Skeletal muscle cell (primary cell): ENCODE measurements at regions not wholly inside any gene's neighbourhood (a gene's known extent, or its start where the extent isn't known, plus 50 kb on each side); places are given as distances from the start of the nearest gene placed in this dataset.
"Not testable (repeated sequence)": the region's sequence is repeated elsewhere in the genome, so short reads cannot be mapped to it uniquely, and the experiment has no call there.

ENCODE experiments used
- DNase-seq: peaks from one replicate; pipeline ENCODE4 v3.0.0-alpha.2; 2010; ENCODE audit warnings: low read depth
- H3K4me3 ChIP-seq: 2 replicates; pipeline ENCODE4 v1.5.1; 2011; ENCODE audit warnings: low read depth, mild to moderate bottlenecking, control low read depth, low read length, moderate library complexity

DNA sequence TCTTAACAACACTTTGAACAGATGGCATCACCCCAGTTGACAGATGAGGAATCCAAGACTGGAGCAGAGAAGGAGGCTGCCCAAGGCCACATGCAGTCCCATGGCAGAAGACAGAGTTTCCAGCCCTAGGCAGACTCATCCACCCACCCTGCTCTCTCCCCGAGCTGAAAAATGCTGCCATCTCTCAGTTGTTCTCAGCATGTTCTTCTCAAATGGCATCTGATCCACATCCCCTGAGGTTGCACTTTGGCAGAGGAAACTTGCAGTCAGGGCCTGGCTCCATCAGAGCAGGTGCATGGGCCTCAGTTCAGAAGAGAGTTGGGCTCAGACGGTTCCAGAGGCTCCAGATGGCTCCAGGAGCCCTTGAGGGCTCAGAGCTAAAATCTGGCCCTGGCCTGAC is 709.4 kb downstream of the MATN1 start:
- DNase-seq: no peak
- H3K4me3 ChIP-seq: no peak overlapping the region

DNA sequence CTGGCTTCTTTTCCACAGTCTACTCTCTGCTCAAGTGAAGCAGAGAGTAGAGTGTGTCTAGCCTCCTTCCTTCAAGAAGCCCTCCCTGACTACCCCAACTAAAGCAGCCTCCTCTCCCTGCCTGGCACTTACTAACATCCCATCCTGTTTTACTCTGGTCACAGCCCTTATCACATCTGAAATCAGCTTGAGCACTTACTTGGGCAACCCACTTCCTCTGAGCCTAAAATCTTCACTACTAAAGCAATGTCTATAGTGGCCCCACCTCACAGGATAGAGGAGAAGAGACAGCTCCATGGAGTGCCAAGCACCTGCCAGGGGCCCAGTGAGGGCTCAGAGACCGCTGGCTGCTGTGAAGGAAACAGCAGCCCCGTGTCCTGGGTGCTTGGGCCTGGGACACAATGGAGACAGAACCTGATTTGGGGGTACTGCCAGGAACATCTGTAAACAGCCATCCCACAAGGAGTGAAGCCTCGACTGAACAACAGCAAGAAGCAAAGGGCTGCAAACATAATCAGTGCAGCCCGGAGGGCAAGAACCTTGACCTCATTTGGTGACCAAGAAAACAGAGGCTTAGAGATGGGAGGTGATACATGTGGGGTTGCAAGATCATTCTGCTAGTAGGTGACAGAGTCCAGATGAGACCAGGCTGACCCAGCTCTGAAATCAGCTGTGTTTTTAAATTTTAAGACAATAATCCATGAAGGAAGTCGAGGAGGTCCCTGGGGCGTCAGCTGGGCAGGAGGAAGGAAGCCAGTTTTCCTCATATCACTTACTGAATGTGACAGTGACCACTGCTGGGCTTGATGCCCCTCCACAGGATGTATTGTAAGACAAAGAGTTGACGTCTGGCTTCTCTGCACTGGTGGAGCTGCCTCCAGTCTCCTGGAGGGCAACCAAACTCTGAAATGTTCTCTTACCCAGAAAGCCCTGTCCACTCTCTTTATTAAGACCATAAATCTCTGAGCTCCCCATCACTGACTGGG is 710.6 kb downstream of the MATN1 start:
- no peak for DNase-seq
- no peak overlapping the region for H3K4me3 ChIP-seq

DNA sequence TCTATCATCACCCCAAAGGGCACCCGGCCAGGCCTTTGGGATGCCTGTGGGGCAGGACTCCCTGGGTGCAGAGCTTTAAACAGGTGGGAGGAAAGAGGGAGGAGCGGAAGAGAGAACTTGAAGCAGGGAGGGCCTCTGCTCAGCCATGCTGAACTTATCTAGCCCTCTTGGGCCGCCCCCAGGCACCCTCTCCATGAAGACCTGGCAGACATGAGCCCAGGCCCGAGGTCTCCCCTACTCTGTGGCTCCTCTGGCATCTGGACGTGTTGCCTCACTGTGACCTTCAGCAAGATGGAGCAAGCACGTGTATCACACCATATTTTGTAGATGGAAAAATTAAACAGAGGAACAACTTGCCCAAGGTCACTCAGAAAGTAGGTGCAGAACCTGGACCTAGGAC is 711.4 kb downstream of the MATN1 start:
- H3K4me3 ChIP-seq: no peak overlapping the region
- no peak for DNase-seq

DNA sequence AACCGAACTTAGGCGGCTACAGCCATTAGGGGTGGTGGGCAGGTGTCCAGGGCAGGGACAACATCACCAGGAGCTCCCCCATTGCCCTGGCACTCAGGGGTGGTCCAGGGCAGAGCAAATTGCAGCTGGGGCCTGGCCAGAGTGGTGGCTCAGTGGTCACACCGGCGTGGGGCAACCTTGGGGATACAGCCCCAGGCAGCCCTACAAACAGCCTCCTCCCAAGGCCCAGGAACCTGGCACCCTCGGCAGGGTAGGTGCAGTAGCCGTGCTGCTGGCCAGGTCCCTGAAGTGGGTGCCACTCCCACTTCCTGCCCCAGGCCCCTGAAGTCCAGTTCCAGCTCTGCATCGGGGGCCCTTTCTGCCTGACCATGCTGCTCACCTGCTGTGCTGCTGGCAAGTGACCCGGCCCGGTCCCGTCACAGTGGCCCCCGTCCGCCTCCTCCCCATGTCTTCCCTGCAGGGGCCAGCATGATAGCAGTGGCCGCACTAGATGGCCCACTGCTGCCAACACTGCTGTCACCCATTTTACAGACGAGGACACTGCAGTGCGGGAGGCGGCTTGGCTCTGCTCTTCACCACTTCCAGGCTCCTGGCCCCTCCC is 712.8 kb downstream of the MATN1 start:
- DNase-seq: no peak
- H3K4me3 ChIP-seq: no peak overlapping the region

DNA sequence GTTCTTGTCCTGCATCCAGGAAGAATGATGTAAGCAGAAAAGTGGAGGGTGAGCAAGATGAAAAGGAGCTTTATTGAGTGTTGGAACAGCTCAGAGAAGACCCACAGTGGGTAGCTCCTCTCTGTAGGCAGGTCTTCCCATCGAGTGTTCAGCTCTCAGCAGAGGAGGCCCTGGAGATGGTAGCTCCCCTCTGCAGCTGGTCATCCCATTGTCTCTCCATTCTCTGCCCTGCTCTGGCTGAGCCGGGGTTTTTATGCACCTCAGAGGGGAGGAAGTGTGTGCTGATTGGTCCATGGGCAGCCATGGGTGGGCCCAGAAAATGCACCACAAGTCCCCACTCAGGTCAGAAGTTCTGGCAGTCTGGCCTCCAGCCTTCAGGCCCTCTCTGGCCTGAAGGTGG is 713.7 kb downstream of the MATN1 start:
- no peak overlapping the region for H3K4me3 ChIP-seq
- DNase-seq: no peak

DNA sequence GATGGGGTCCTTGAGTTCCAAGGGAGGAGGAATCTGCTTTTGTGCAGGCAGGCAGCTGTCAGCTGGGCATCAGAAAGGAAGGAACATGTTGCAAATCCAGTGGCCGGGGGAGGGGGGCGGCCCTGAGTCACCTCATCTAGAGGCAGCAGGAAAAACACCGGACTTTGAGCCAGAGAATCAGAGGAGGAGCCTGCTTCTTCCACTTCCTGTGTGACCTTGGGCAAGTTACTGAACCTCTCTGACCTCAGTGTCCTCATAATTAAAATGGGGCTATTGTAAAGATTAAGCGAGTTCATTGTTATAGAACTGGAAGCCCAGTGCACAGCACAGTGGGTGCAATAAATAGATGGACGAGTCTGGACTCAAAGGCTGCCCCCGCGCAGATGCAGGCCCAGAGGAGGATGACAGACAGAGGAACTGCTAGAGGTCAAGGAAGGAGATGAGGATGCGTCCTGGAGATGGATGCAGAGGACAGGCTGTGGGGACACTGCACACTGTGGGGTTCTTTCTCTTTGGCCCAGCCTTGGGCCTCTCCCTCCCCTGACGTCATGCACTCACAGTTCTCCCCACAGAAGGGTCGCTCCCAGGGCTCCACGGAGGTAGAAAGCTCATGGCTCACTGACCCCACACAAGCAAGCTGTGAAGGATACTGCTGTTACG is 714.3 kb downstream of the MATN1 start:
- no peak overlapping the region for H3K4me3 ChIP-seq
- no peak for DNase-seq

DNA sequence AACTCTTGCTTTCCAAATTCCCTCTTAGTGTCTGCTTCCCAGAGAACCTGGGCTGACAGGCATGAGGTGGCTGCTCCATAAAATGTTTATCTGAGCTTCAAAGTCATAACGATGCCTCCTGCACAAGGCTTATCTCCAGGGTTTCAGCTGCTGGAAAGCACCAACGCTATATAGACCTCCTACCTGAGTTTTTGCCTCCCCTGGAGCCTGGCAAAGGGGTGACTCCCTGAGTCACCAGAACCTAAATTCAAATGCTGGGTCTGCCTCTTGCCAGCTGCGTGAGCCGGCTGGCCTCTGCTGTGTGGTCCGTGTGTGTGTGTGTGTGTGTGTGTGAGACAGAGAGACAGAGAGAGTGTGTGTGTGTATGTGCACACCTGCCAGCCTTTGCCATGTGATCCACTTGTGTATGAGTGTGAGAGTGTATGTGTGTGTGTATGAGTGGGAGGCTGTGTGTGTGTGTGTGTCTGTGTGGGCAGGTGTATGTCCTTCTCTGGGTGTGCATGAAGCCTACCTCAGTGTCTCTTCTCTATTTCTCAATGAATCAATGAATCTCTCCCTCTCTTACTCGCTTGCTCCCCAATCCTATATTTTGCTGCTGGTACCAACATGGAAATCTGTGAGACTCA is 714.9 kb downstream of the MATN1 start:
- DNase-seq: no peak
- no peak overlapping the region for H3K4me3 ChIP-seq

DNA sequence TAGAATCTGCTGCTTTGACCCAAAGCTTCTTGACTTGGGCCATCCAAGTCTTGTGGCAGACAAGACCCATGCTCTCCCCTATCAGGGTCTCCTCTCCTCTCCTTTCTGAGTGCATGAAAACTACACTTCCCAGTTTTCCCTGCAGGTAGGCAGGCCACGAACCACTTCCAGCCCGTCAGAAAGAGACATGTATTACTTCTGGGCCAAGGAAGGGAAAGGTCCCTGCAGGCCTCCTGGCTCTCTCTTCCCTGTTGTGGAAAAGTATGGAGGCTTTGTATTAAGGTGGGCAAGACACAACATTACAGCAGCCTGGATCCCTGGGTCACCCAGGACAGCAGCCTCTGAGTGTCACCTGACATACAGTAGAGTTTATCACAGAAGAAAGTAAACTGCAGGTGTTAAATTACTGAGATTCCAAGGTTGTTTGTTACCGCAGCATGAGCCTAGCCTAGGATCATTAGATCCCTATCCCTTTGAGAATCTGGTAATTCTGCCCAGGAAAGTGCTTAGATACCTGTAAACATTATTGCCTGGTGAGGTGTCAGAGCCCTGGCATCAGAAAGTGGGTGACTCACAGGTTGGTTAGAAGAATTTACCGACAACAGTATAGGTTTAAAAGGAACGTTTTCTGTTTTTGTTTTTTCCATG is 717.3 kb downstream of the MATN1 start:
- DNase-seq: no peak
- no peak overlapping the region for H3K4me3 ChIP-seq

DNA sequence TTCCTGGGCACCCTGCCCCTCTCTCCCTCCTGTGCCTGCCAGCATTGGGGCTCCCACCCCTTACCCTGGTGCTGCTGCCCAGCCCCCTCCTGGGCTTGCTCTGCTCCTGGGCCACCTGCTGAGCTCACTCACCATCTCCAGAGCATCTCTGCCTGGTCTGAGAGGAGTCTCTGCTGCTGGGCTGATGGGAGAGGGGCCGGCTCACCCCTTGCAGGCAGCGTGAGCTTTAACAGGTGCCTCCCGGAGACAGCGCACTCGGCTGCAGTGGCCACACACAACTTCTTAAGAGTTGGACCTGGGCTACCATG is 721.7 kb downstream of the MATN1 start:
- no peak overlapping the region for H3K4me3 ChIP-seq
- DNase-seq: no peak

DNA sequence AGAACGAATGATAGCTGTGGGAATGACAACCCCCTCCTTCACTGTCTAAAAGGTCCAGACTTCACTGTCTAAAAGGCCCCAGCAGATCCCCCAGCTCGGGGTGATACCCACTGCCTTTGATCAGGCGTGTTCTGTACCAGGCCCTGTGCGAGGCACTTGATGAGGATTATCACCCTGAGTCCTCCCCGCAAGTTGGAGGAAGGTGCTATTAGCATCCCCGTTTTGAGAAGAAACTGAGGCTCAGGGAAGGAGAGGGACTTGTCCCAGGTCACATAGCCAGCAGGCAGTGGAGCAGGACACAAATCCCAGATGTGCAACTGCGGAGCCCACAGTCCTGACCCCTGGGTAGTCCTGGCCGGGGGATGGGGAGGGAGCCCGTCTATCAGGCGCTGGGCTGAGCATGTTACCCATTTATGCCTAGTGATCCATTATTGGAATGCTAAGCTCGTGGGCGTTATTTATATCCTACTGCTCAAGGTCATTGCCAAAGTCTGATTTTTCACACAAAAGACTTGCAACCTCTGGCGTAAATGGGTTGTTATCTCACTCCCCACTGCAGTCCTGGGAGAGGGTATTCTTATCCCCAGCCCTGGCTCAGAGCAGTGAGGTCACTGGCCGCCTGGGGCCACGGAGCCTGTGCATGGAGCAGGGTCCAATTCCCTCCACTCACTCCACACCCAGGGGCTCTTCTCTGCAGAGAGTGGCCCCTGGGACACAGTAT is 722.2 kb downstream of the MATN1 start:
- no peak for DNase-seq
- H3K4me3 ChIP-seq: no peak overlapping the region

DNA sequence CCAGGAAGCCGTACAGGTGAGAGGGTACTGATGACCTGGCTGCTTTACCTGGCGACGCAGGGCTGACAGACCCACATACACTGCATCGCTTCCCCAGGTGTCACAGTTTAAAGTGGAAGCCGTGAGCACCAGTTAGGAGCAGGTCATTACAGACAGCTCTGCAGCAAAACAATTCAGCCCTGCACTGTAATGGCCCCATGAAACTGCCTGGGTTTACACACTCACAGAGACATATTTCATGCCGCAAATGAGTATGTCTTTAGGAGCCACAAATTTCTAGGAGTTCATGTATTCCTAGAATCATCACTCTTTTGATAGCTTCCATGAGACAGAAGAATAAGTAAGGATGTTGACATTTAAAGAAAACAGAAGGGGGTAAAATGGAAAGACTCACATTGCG is 723.1 kb downstream of the MATN1 start:
- no peak for DNase-seq
- no peak overlapping the region for H3K4me3 ChIP-seq

DNA sequence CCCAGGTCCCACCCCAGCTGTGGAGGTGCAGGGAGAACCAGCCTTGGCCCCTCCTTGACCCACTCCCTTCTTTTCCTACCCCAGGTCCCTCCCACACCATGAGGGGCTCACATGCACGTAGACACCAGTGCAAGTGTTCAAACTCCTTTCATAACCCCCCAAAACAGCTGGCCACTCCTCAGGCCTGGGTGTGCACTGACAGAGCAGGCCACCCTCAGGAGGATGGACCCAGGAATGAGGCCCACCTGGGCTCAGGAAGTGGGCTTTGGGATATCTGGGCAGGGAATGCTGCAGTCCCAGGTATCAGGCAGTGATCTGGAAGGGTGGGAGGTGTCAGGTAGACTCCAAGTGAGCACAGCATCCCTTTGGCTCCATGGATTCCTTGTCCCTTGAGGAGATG is 723.8 kb downstream of the MATN1 start:
- no peak overlapping the region for H3K4me3 ChIP-seq
- no peak for DNase-seq

DNA sequence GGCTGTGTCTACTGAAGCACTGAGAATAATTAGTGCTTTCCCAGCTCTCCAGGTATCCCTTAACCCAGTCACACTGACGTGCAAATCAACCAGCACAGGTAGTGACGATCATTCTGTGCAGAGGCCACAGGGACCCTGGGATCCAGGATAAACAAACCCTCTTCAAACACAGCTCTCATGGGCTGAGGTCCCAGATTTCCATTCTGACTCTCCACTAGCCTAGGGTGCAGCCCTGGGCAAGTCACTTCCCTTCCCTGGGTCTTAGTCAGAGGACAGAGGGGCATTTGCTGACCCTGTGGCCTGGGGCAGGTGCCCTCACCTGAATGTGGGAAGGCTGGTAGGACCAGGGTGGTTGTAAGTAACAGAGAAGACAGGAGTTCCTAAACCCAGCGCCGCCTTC is 724.7 kb downstream of the MATN1 start:
- no peak for DNase-seq
- H3K4me3 ChIP-seq: no peak overlapping the region

DNA sequence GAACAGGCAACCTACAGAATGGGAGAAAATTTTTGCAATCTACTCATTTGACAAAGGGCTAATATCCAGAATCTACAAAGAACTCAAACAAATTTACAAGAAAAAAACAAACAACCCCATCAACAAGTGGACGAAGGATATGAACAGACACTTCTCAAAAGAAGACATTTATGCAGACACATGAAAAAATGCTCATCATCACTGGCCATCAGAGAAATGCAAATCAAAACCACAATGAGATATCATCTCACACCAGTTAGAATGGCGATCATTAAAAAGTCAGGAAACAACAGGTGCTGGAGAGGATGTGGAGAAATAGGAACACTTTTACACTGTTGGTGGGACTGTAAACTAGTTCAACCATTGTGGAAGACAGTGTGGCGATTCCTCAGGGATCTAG is 725.6 kb downstream of the MATN1 start:
- not testable (repeated sequence) for H3K4me3 ChIP-seq, DNase-seq

DNA sequence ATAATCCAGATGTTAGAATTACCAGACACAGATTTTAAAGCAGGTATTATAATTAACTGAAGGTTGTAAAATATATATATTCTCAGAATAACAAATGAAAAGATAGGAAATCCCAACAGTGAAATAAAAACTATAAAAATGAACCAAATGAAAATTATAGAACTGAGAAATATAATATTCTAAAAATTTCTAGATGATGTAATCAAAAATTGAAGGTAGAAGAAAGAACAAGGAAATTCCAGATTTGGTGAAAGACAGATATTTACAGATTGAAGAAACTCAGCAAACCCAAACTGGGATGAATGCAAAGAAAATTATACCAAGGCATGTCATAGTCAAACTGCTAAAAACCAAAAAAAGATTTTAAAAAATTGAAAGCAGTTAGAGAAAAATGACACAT is 729.4 kb downstream of the MATN1 start:
- no peak for DNase-seq

DNA sequence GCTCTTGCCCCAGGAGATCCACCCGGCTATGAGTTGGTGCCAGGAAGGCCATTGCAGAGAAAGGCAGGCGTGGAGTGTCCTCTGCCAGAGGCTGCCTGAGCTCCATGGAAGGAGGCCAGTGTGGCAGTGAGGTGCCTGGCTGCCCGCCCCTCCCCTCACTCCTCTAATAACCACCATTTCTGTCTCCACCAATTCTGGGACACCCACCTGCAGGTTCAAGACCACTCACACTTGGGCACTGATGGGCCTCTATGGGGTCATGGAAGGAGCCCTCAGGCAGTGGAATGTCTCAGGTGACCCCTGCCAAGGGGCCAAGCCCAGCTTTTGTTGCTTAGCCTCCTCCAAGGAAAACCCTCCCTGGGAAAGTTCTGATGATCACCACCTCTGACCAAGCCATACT is 731.6 kb downstream of the MATN1 start:
- no peak for DNase-seq
- no peak overlapping the region for H3K4me3 ChIP-seq

More for the DNA sequence above, 729.4 kb downstream of the MATN1 start:
- H3K4me3 ChIP-seq: no peak overlapping the region

DNA sequence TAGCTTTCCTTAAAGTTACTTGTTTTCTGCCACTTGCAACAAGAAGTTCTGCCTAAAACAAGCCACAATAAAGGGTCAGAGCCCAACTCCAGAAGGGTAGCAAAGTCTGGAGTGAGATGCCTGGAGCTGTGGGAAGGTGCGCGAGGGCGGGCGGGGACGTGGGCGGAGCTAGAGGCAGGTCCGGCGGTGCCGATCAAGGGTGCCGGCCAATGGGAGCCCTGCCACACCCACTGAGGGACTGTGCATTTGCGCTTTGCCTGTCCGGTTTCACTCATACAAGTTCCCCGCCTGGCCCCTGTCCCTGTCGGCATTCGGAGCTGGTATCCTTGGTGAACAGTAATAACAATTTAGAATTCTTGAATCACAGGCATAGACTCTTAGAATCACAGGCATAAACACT is 732.4 kb downstream of the MATN1 start:
- no peak for DNase-seq
- H3K4me3 ChIP-seq: no peak overlapping the region

DNA sequence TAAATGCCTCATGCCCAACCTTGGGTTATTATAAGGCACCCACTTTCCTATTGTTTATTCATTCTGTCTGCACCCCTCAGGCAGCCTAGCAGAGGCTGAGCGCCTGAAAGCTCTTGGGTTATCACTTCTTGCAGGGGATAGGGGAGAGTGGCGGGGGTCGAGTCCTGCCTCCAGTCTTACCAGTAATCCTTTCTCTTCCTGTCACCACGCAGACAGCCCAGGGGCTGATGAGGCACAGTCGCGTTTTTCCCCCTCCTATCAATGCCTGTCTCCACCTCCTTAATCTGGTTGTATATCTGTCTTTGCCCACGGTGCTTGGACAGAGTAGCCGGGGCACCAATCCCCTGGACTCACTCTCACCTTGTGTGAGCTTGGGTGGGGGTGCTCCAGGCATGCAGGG is 733.1 kb downstream of the MATN1 start:
- no peak for DNase-seq
- H3K4me3 ChIP-seq: no peak overlapping the region

DNA sequence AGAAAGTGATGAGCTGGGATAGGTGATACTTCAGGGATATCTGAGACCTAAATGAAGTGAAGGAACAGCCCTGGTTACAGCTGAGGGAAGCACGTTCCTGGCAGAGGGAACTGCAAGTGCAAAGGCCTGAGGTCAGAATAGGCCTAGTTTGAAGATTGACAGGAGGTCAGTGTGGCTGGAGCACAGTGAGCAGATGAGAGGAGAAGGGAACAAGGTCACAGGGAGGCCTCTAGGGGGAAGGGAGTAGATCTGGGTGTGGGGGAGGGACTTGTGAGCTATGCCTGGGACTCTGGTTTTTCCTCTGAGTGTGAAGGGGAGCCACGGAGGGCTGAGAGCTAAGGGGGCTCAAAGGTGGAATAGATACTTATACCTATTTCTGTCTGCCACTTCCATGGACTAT is 736.4 kb downstream of the MATN1 start:
- DNase-seq: no peak
- no peak overlapping the region for H3K4me3 ChIP-seq
